ENCODE measurements at regions not wholly inside any gene's neighbourhood (a gene's known extent, or its start where the extent isn't known, plus 50 kb on each side); places are given as distances from the start of the nearest gene placed in this dataset.
"Not testable (repeated sequence)": the region's sequence is repeated elsewhere in the genome, so short reads cannot be mapped to it uniquely, and the experiment has no call there.

- Mint-ChIP-seq H3K4me1 (ENCODE audit: low read depth) (no peaks in the 10 kb centered on the region), H3K27me3 (peaks cover 32% of the 10 kb centered on the region), H3K36me3 (ENCODE audit: low read depth) (no peaks in the 10 kb centered on the region), H3K4me3 (no peak overlapping the region), H3K27ac (no peak overlapping the region), H3K9me3 (peaks cover 11% of the 10 kb centered on the region)
- DNase-seq, result no peak
Observed at GRCh38 chr6:154632119-154632518, 101.1 kb upstream of the SCAF8 start.

GRCh38 chr6:154637392-154637791, 95.8 kb upstream of the SCAF8 start:
- Mint-ChIP-seq H3K27me3 (peaks cover 14% of the 10 kb centered on the region), H3K9me3 (peaks cover 11% of the 10 kb centered on the region), H3K36me3 (ENCODE audit: low read depth) (no peaks in the 10 kb centered on the region), H3K27ac (no peak overlapping the region), H3K4me1 (ENCODE audit: low read depth) (no peaks in the 10 kb centered on the region), H3K4me3 (no peak overlapping the region)
- no peak for DNase-seq

- peaks cover 9% of the 10 kb centered on the region for H3K27me3 Mint-ChIP-seq
- no peak overlapping the region for H3K27ac Mint-ChIP-seq
- H3K4me1 Mint-ChIP-seq (ENCODE audit: low read depth), result no peaks in the 10 kb centered on the region
- peaks cover 8% of the 10 kb centered on the region for H3K9me3 Mint-ChIP-seq
- no peak overlapping the region for H3K4me3 Mint-ChIP-seq
- DNase-seq, result no peak
- H3K36me3 Mint-ChIP-seq (ENCODE audit: low read depth), result no peaks in the 10 kb centered on the region
Observed at GRCh38 chr6:154638369-154638768, 94.8 kb upstream of the SCAF8 start.

- not testable (repeated sequence) for DNase-seq; H3K36me3 Mint-ChIP-seq (ENCODE audit: low read depth); H3K9me3 Mint-ChIP-seq; H3K27ac Mint-ChIP-seq; H3K4me3 Mint-ChIP-seq; H3K4me1 Mint-ChIP-seq (ENCODE audit: low read depth); H3K27me3 Mint-ChIP-seq
Observed at GRCh38 chr6:154639196-154639595, 94.0 kb upstream of the SCAF8 start.

GRCh38 chr6:154648188-154648887, 84.9 kb upstream of the SCAF8 start:
- H3K27ac Mint-ChIP-seq, result no peak overlapping the region

GRCh38 chr6:154648888-154649205, 84.4 kb upstream of the SCAF8 start:
- H3K36me3 Mint-ChIP-seq (ENCODE audit: low read depth), result no peaks in the 10 kb centered on the region
- DNase-seq, result no peak
- H3K9me3 Mint-ChIP-seq, result no peaks in the 10 kb centered on the region
- peaks cover 2% of the 10 kb centered on the region for H3K27me3 Mint-ChIP-seq
- no peak overlapping the region for H3K4me3 Mint-ChIP-seq
- H3K4me1 Mint-ChIP-seq (ENCODE audit: low read depth), result no peaks in the 10 kb centered on the region
- no peak overlapping the region for H3K27ac Mint-ChIP-seq

More at GRCh38 chr6:154648188-154648887, 84.9 kb upstream of the SCAF8 start:
- Mint-ChIP-seq H3K9me3 (no peaks in the 10 kb centered on the region), H3K27me3 (peaks cover 6% of the 10 kb centered on the region), H3K36me3 (ENCODE audit: low read depth) (no peaks in the 10 kb centered on the region), H3K4me1 (ENCODE audit: low read depth) (no peaks in the 10 kb centered on the region), H3K4me3 (no peak overlapping the region)
- no peak for DNase-seq

- no peaks in the 10 kb centered on the region for H3K36me3 Mint-ChIP-seq (ENCODE audit: low read depth)
- no peaks in the 10 kb centered on the region for H3K9me3 Mint-ChIP-seq
- H3K4me1 Mint-ChIP-seq (ENCODE audit: low read depth), result no peaks in the 10 kb centered on the region
- no peak overlapping the region for H3K27ac Mint-ChIP-seq
- H3K4me3 Mint-ChIP-seq, result no peak overlapping the region
- no peak for DNase-seq
- peaks cover 4% of the 10 kb centered on the region for H3K27me3 Mint-ChIP-seq
Observed at GRCh38 chr6:154649721-154650120, 83.5 kb upstream of the SCAF8 start.

- Mint-ChIP-seq H3K9me3 (no peaks in the 10 kb centered on the region), H3K36me3 (ENCODE audit: low read depth) (no peaks in the 10 kb centered on the region), H3K4me3 (no peak overlapping the region), H3K27ac (no peak overlapping the region), H3K4me1 (ENCODE audit: low read depth) (no peaks in the 10 kb centered on the region), H3K27me3 (peaks cover 5% of the 10 kb centered on the region)
- DNase-seq, result no peak
Observed at GRCh38 chr6:154650351-154650750, 82.9 kb upstream of the SCAF8 start.

- Mint-ChIP-seq H3K9me3 (no peaks in the 10 kb centered on the region), H3K27ac (no peak overlapping the region), H3K4me3 (no peak overlapping the region), H3K27me3 (peaks cover 3% of the 10 kb centered on the region), H3K36me3 (ENCODE audit: low read depth) (no peaks in the 10 kb centered on the region), H3K4me1 (ENCODE audit: low read depth) (no peaks in the 10 kb centered on the region)
- no peak for DNase-seq
Observed at GRCh38 chr6:154651656-154652055, 81.6 kb upstream of the SCAF8 start.

- Mint-ChIP-seq H3K27me3 (peaks cover 5% of the 10 kb centered on the region), H3K36me3 (ENCODE audit: low read depth) (no peaks in the 10 kb centered on the region), H3K4me3 (no peak overlapping the region), H3K27ac (no peak overlapping the region), H3K9me3 (no peaks in the 10 kb centered on the region), H3K4me1 (ENCODE audit: low read depth) (no peaks in the 10 kb centered on the region)
- DNase-seq, result no peak
Observed at GRCh38 chr6:154653385-154653784, 79.8 kb upstream of the SCAF8 start.

- Mint-ChIP-seq H3K9me3 (no peaks in the 10 kb centered on the region), H3K4me3 (no peak overlapping the region), H3K27me3 (peaks cover 5% of the 10 kb centered on the region), H3K27ac (no peak overlapping the region), H3K4me1 (ENCODE audit: low read depth) (no peaks in the 10 kb centered on the region), H3K36me3 (ENCODE audit: low read depth) (no peaks in the 10 kb centered on the region)
- DNase-seq, result no peak
Observed at GRCh38 chr6:154653853-154654252, 79.4 kb upstream of the SCAF8 start.

- no peaks in the 10 kb centered on the region for H3K4me1 Mint-ChIP-seq (ENCODE audit: low read depth)
- peaks cover 5% of the 10 kb centered on the region for H3K27me3 Mint-ChIP-seq
- H3K9me3 Mint-ChIP-seq, result no peaks in the 10 kb centered on the region
- H3K4me3 Mint-ChIP-seq, result no peak overlapping the region
- no peak for DNase-seq
- no peak overlapping the region for H3K27ac Mint-ChIP-seq
- H3K36me3 Mint-ChIP-seq (ENCODE audit: low read depth), result no peaks in the 10 kb centered on the region
Observed at GRCh38 chr6:154656660-154657059, 76.6 kb upstream of the SCAF8 start.

- Mint-ChIP-seq H3K4me3 (no peak overlapping the region), H3K36me3 (ENCODE audit: low read depth) (no peaks in the 10 kb centered on the region), H3K9me3 (no peaks in the 10 kb centered on the region), H3K27ac (no peak overlapping the region), H3K4me1 (ENCODE audit: low read depth) (no peaks in the 10 kb centered on the region), H3K27me3 (peaks cover 2% of the 10 kb centered on the region)
- DNase-seq, result no peak
Observed at GRCh38 chr6:154661768-154662167, 71.4 kb upstream of the SCAF8 start.

GRCh38 chr6:154664287-154664686, 68.9 kb upstream of the SCAF8 start:
- H3K9me3 Mint-ChIP-seq, result no peaks in the 10 kb centered on the region
- no peak overlapping the region for H3K27ac Mint-ChIP-seq

GRCh38 chr6:154668156-154668555, 65.1 kb upstream of the SCAF8 start:
- Mint-ChIP-seq H3K9me3 (no peaks in the 10 kb centered on the region), H3K27me3 (no peaks in the 10 kb centered on the region), H3K27ac (no peak overlapping the region), H3K4me3 (no peak overlapping the region), H3K36me3 (ENCODE audit: low read depth) (no peaks in the 10 kb centered on the region), H3K4me1 (ENCODE audit: low read depth) (no peaks in the 10 kb centered on the region)
- no peak for DNase-seq

More at GRCh38 chr6:154664287-154664686, 68.9 kb upstream of the SCAF8 start:
- Mint-ChIP-seq H3K27me3 (no peaks in the 10 kb centered on the region), H3K4me1 (ENCODE audit: low read depth) (no peaks in the 10 kb centered on the region), H3K36me3 (ENCODE audit: low read depth) (no peaks in the 10 kb centered on the region), H3K4me3 (no peak overlapping the region)
- DNase-seq, result no peak

- Mint-ChIP-seq H3K27me3 (no peaks in the 10 kb centered on the region), H3K4me3 (no peak overlapping the region), H3K27ac (no peak overlapping the region), H3K36me3 (ENCODE audit: low read depth) (no peaks in the 10 kb centered on the region), H3K4me1 (ENCODE audit: low read depth) (no peaks in the 10 kb centered on the region), H3K9me3 (no peaks in the 10 kb centered on the region)
- no peak for DNase-seq
Observed at GRCh38 chr6:154672086-154672485, 61.1 kb upstream of the SCAF8 start.

Data from activated T-cell treated with anti-CD3 and anti-CD28 coated beads, Interleukin-2, amount 50 U/mL, for 24 hours (primary cell).